ENCODE measurements at regions not wholly inside any gene's neighbourhood (a gene's known extent, or its start where the extent isn't known, plus 50 kb on each side); places are given as distances from the start of the nearest gene placed in this dataset.

DNA sequence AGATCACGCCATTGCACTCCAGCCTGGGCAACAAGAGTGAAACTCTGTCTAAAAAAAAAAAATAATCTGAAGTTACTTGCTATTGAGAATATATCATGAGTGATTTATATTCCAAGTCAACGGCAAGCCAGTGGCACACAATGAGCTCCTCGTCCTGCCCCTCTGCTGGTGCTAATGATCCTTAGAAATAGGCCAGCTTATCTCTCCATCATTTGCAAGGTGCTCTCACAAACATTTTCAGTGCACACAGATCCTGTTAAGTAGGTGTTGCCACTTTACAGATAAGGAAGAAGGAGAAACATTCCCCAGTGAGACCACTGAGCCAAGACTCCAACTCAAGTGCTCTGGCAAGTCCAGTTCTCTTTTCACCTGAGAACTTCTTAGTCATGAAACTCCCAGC is 91.3 kb upstream of the GPR45 start:
- Histone ChIP-seq H3K9me3 (ENCODE audit: low read depth) (no peaks in the 10 kb centered on the region), H3K4me3 (no peak overlapping the region), H3K27me3 (peaks cover 10% of the 10 kb centered on the region), H3K27ac (no peak overlapping the region), H3K4me1 (ENCODE audit: insufficient read depth) (no peaks in the 10 kb centered on the region), H3K9me2 (replicated peaks; ENCODE audit: insufficient read depth) (no peaks in the 10 kb centered on the region), H2AFZ (no peak overlapping the region), H4K20me1 (ENCODE audit: insufficient read depth, poor library complexity, severe bottlenecking) (no peaks in the 10 kb centered on the region), H3K4me2 (no peak overlapping the region), H3K79me2 (no peaks in the 10 kb centered on the region), H3K36me3 (replicated peaks; ENCODE audit: insufficient read depth, low read depth) (no peaks in the 10 kb centered on the region)
- DNase-seq (ENCODE audit: low spot score) = no peak
- no peak for TF ChIP-seq EZH2 (IDR thresholded peaks at IDR 0.05; ENCODE audit: borderline replicate concordance)
- TF ChIP-seq EZH2phosphoT487 (IDR thresholded peaks at IDR 0.05; ENCODE audit: low read depth, severe bottlenecking, unreplicated experiment) = no peak
- no peak for TF ChIP-seq CTCF (IDR thresholded peaks at IDR 0.05; ENCODE audit: poor library complexity)
- WGBS (ENCODE audit: low lambda C conversion rate, missing lambda C conversion rate) = 75% methylated on average over 3 of the region's 3 CpGs

DNA sequence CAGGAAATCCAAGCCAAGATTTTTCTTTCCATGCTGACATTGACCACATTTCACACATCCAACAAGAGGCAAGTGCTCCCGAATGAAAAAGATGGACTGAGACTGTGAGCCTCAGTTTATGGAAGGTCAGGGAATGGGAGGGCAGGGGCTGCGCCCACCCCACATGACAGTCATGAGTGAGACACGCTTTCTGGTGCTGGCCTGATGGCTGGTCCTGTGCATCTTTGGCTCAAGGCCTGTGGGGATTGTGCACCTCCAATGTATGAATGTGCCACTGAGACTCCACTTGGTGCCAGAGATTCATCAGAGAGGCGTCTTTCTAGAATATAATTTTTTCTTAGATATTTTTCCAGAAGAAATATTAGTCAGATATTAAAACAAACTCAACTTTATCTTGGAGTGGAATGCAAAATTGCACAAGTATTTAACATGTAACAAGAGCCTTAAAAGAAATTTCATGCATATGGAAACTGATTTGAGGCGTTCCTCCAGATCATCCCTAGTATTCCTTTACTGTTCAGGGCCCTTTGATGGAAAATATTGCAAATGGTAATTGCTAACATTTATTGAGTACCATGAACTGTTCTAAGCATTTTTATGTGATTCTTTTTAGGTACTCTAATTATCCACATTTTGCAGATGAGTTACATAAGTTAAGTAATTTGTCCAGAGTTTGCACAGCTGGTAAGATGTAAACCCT is 87.3 kb upstream of the GPR45 start:
- TF ChIP-seq CTCF (IDR thresholded peaks at IDR 0.05; ENCODE audit: poor library complexity) (no peak), EZH2phosphoT487 (IDR thresholded peaks at IDR 0.05; ENCODE audit: low read depth, severe bottlenecking, unreplicated experiment) (no peak), EZH2 (IDR thresholded peaks at IDR 0.05; ENCODE audit: borderline replicate concordance) (no peak)
- Histone ChIP-seq H3K27ac (no peak overlapping the region), H3K9me2 (replicated peaks; ENCODE audit: insufficient read depth) (no peaks in the 10 kb centered on the region), H3K9me3 (ENCODE audit: low read depth) (no peaks in the 10 kb centered on the region), H3K36me3 (replicated peaks; ENCODE audit: insufficient read depth, low read depth) (no peaks in the 10 kb centered on the region), H3K4me1 (ENCODE audit: insufficient read depth) (no peaks in the 10 kb centered on the region), H4K20me1 (ENCODE audit: insufficient read depth, poor library complexity, severe bottlenecking) (no peaks in the 10 kb centered on the region), H3K27me3 (no peaks in the 10 kb centered on the region), H3K79me2 (no peaks in the 10 kb centered on the region), H2AFZ (no peak overlapping the region), H3K4me2 (no peak overlapping the region), H3K4me3 (no peak overlapping the region)
- 86% methylated on average over 5 of the region's 5 CpGs for WGBS (ENCODE audit: low lambda C conversion rate, missing lambda C conversion rate)
- no peak for DNase-seq (ENCODE audit: low spot score)

DNA sequence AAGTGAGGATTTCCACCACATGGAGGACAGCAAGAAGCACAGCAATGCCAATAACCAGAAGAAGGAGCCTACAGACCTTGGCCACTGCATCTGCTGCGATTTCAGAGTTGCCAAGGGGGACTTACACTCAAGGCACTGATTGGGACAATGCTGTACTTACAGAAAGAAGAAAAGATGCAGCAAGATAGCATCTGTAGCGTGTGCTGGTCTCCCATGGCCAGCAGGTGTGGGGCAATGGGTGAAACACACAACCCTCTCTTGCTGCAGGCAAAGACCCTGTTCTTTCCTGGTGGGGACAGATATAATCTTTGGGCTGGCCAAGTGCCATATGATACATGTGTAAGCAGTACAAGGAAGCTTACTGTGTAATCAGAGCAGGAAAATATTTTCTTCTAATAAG is 85.4 kb upstream of the GPR45 start:
- no peaks in the 10 kb centered on the region for H3K79me2 ChIP-seq
- no peak for DNase-seq (ENCODE audit: low spot score)
- H3K27ac ChIP-seq = no peak overlapping the region
- no peaks in the 10 kb centered on the region for H3K4me1 ChIP-seq (ENCODE audit: insufficient read depth)
- H3K27me3 ChIP-seq = no peaks in the 10 kb centered on the region
- no peak overlapping the region for H3K4me2 ChIP-seq
- 92% methylated on average over 2 of the region's 2 CpGs for WGBS (ENCODE audit: low lambda C conversion rate, missing lambda C conversion rate)
- no peaks in the 10 kb centered on the region for H3K9me3 ChIP-seq (ENCODE audit: low read depth)
- H2AFZ ChIP-seq = no peak overlapping the region
- H3K4me3 ChIP-seq = no peak overlapping the region
- H3K36me3 ChIP-seq (replicated peaks; ENCODE audit: insufficient read depth, low read depth) = no peaks in the 10 kb centered on the region
- no peaks in the 10 kb centered on the region for H3K9me2 ChIP-seq (replicated peaks; ENCODE audit: insufficient read depth)
- H4K20me1 ChIP-seq (ENCODE audit: insufficient read depth, poor library complexity, severe bottlenecking) = no peaks in the 10 kb centered on the region
- TF ChIP-seq EZH2 (IDR thresholded peaks at IDR 0.05; ENCODE audit: borderline replicate concordance) (no peak), EZH2phosphoT487 (IDR thresholded peaks at IDR 0.05; ENCODE audit: low read depth, severe bottlenecking, unreplicated experiment) (no peak), CTCF (IDR thresholded peaks at IDR 0.05; ENCODE audit: poor library complexity) (no peak)
